Activated CD4-positive, CD25-positive, alpha-beta regulatory T cell treated with anti-CD3 and anti-CD28 coated beads, Interleukin-2, amount 50 U/mL, for 16 hours (primary cell): ENCODE measurements at regions not wholly inside any gene's neighbourhood (a gene's known extent, or its start where the extent isn't known, plus 50 kb on each side); places are given as distances from the start of the nearest gene placed in this dataset.
"Not testable (repeated sequence)": the region's sequence is repeated elsewhere in the genome, so short reads cannot be mapped to it uniquely, and the experiment has no call there.

ENCODE experiments used
- DNase-seq: peaks from one replicate; pipeline ENCODE4 v3.0.0-alpha.2; 2020; ENCODE audit warnings: low read depth, low spot score

- DNase-seq = no peak
Measured at GRCh38 chr3:176078906-176079305, 1118.4 kb downstream of the TBL1XR1 start.

- no peak for DNase-seq
Measured at GRCh38 chr3:176075491-176075890, 1121.8 kb downstream of the TBL1XR1 start.

GRCh38 chr3:176075046-176075445, 1122.2 kb downstream of the TBL1XR1 start:
- no peak for DNase-seq

GRCh38 chr3:176074096-176074495, 1123.2 kb downstream of the TBL1XR1 start:
- DNase-seq = no peak

GRCh38 chr3:176071943-176072342, 1125.3 kb downstream of the TBL1XR1 start:
- DNase-seq = no peak

GRCh38 chr3:176068750-176069149, 1128.5 kb downstream of the TBL1XR1 start:
- DNase-seq = no peak

- no peak for DNase-seq
Measured at GRCh38 chr3:176058856-176059255, 1138.4 kb downstream of the TBL1XR1 start.

- no peak for DNase-seq
Measured at GRCh38 chr3:176055836-176056235, 1141.4 kb downstream of the TBL1XR1 start.

GRCh38 chr3:176051766-176052165, 1145.5 kb downstream of the TBL1XR1 start:
- DNase-seq = no peak

- no peak for DNase-seq
Measured at GRCh38 chr3:176046703-176047102, 1150.6 kb downstream of the TBL1XR1 start.

GRCh38 chr3:176041812-176042211, 1155.5 kb downstream of the TBL1XR1 start:
- no peak for DNase-seq

- no peak for DNase-seq
Measured at GRCh38 chr3:176041185-176041584, 1156.1 kb downstream of the TBL1XR1 start.

- DNase-seq = no peak
Measured at GRCh38 chr3:176037636-176038035, 1159.6 kb downstream of the TBL1XR1 start.

GRCh38 chr3:176032043-176032442, 1165.2 kb downstream of the TBL1XR1 start:
- no peak for DNase-seq

- not testable (repeated sequence) for DNase-seq
Measured at GRCh38 chr3:176016203-176016602, 1157.1 kb downstream of the NAALADL2 start.

- not testable (repeated sequence) for DNase-seq
Measured at GRCh38 chr3:176015228-176015627, 1156.1 kb downstream of the NAALADL2 start.

GRCh38 chr3:176009256-176009655, 1150.1 kb downstream of the NAALADL2 start:
- DNase-seq = no peak

GRCh38 chr3:176005564-176005963, 1146.4 kb downstream of the NAALADL2 start:
- no peak for DNase-seq

GRCh38 chr3:175989161-175989560, 1130.0 kb downstream of the NAALADL2 start:
- no peak for DNase-seq

- DNase-seq = no peak
Measured at GRCh38 chr3:175988401-175988800, 1129.3 kb downstream of the NAALADL2 start.

GRCh38 chr3:175985781-175986180, 1126.6 kb downstream of the NAALADL2 start:
- DNase-seq = no peak

- no peak for DNase-seq
Measured at GRCh38 chr3:175983379-175983778, 1124.2 kb downstream of the NAALADL2 start.

GRCh38 chr3:175980486-175981090, 1121.5 kb downstream of the NAALADL2 start:
- DNase-seq = no peak
